Stimulated activated CD8-positive, alpha-beta memory T cell treated with anti-CD3 and anti-CD28 coated beads, Interleukin-4, amount 100 ng/mL, for 1 hour (primary cell): ENCODE measurements at regions not wholly inside any gene's neighbourhood (a gene's known extent, or its start where the extent isn't known, plus 50 kb on each side); places are given as distances from the start of the nearest gene placed in this dataset.

Experiments
- DNase-seq, 2 donors: peaks; one replicate each; pipeline ENCODE4 v3.0.0-alpha.2; 2020; ENCODE audit warnings: low read depth in 2 of 2, low spot score in 1 of 2

DNA sequence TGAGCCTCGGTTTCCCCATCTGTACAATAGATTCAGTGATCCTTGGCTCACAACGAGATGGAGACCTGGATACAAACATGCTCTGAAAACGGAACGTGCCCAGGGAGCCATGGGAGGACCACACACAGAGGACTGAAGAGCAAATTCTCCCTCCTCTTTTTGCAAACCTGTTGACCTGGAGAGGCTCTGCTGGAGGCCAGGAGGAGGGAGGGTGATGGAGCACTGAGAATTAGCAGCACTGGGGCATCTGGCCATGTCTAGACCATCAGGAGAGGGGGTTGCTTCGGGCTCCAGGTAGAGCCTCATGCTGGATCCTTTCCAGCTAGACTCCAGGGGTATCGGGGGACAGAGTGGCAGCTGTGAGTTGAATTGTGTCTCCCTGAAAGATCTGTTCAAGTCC, 97.4 kb upstream of the GPR26 start:
- DNase-seq = no peak

DNA sequence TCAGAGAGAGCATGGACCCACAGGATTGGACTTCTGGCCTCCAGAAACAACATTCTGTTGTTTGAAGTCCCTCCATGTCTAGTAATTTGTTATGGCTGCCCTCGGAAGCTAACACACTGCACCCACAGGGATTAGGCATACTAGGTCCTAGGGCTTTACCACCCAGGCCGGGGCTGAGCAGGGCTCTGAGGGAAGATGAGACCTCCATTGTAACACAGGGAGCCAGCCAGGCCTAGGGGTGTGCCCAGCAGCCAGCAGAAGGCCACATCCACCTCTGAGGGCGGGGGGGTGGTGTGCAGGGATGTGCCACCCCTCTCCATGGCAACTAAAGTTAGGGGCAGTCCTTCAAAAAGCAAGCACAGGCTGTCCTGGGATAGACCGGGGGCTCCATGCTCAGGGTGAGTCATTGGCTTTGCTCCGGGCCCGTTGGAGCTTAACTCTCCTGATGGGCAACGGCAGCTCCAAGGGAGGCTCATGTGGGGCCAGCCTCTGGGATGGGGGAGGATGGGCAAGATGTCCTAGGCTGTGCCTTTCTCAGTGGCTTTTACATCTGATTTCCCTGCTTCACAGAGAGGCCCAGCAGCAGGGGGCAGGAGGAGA, 96.6 kb upstream of the GPR26 start:
- no peak for DNase-seq

DNA sequence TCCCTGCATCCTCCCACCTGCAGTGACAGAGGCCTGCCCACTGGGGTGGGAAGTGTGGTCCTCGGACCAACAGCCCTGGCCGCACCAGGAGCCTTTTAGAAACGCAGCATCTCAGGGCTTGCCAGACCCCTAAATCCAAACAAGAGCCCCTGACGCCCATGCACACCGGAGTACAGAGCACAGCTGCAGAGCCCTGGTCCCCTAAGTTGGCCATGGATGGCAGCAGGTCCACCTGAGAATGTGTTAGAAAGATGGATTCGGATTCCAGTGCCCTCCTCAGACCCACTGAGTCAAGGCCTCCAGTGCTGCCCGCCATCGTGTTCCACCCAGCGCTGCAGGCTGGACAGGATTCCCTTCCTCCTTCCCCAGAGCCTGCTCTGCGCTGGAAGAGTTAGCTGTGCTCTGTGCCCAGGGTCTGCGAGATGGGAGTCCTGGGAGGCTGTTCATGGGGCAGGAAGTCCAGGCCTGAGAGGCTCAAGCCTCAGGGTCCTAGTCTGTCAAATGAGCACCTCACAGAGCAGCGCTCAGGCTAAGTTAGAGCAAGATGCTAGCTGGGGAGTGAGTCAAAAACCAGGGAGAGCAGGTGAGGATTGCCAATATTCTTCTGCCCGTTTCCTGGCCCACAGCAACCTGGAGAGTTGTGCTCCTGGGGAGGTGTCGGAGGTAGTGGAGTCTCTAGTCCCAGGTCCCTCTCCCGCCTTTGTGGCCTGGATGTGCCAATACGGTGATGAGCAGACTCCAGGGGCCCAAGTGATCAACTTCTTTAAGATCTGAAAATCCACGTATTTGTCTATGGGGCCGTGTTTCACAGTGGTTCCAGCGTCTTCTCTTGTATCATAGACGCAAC, 95.9 kb upstream of the GPR26 start:
- DNase-seq = no peak

DNA sequence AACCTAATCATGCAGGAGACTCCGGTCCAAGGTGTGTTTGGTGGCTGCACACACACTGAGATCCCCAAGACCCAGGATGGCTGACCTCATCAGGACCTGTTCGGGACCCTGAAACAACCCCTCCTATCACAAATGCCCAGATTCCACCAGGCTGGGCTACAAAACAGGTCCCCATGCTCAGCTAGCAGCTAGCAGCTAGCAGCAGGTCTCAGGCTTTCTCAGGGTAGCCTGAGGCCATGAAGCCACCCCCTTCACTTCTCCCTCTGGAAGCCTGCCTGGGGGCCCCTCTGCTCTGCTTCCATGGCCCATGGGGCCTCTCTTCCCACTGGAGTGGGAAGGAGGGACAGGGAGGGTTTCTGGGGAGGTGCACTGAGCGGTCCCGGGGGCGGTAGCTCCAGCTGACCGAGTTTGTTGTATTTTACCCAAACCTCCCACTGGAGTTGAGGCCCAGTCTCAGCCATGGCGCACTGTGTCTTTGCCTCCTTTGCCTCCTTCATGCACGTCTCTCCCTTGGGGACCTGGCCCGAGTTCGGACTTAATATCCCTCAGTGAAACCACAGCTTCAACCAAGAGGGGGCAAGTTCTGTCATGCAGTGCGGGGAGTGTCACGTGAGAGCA, 95.1 kb upstream of the GPR26 start:
- no peak for DNase-seq

DNA sequence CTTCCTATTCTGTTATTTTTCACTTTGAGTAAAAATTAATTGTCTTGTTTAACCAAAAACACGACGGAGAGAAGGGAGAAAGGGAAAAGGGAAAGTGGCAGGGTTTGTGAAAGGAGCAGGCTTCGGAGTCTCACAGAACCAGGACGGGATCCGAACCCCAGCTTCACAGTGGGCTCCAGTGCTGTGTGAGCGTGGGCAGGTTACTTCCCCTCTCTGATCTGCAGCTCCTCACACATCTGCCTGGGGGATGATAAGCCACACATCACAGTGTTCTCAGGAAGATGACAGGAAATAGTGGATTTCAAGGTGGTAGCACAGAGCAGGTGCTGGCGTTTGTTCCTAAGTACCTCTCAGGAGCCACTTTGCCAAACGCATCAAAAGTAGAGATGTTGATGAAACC, 94.2 kb upstream of the GPR26 start:
- no peak for DNase-seq

DNA sequence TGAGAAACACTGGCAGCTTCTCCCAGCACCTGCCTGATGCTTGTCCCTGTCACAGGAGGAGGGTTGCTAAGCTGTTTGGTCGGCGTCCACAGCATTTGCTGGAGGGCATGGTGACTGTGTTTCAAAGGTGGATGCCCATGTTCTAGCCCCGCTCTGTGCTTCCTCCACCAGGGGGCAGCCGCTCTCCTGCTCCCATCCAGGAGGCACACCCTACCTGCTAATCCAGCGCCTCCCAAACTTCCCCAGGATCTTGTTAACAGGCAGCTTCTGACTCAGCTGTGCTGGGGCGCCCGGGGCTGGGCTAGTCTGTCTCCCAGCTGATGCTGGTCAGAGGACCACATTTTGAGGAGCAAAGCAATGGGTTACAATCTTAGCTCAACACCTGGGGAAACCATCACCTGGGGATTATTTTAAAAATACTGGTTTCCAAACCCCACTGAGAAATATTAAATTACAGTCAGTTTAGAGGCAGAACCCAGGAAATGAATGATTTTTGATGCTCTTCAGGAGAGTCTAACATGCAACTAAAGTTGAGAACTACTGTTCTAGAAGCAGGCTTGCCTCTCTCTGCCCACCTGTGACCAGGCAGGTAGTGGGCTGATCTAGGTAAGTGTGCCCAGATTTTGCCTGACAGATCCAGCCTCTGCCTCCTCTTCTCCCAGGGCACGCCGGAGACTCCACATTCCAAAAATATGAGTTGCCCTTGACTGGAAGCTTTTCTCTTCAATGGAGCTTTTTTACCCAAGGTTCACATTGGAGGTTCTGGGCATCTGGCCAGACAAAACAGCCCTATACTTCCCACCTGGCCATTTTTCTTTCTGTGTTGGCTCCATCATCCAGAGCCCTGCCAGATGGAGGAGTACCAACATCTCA, 92.7 kb upstream of the GPR26 start:
- DNase-seq = no peak

DNA sequence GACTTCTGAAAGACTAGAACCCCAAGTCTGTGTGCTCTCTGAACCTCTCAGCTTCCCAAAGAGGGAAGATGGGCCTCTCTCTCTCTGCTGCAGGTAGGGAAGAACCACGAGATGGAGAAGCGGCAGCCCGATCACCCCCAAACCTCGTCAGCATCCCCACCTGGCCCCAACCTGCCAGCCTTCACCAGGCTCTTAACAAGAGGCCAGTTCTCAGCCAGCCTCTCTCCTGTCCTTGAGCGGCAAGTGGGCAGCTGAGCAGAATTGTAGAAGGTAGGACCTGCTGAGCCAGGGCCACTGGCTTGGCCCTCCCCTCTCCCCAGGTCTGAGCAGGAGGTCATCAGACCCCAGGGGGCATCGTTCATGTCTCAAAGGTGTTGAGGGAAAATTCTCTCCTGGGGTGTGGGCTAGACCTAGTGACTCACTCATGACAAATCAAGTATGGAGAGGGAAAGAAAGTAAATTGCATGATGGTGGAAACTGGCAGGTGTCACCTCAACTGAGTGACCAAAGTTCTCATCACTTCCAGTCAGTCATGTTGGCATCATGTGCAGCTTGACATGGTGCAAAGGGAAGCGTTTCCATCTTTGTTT, 92.0 kb upstream of the GPR26 start:
- DNase-seq = no peak

DNA sequence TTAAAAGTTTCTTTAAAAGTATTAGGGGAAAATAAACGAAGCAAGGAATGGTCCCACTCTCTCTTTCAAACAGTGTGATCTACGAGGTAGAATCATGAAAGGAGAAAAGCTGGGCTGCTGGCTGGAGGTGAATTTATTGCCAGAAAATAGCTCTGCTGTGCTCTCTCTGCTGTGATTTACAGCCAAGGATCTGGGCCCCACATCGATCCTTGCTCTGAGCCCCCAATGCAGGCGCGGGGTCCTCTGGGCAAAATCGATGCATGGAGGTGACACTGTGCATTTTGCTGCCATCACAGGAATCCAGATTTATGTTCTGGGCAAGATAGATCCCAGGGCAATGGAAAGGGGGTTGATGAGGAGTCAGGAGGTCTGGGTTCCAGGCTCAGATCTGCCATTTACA, 91.0 kb upstream of the GPR26 start:
- DNase-seq = no peak

DNA sequence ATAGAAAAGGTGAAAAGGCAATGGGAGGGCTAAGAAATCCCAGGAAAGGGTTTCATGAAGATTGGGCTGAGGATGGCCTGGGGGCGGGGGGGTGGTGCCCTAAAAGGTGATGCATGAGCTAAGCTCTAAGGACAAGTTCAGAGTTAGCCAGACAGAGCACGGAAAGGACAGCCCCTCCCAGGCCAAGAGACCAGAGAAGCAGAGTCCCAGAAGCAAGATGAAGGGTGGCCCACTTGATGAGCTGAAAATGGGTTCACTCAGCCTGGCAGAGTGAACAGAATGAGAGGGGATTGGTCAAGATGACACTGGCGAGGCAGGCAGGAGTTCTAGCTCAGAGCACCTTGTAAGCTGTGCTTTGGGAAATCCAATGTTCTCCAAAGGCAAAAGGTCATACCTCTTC, 89.4 kb upstream of the GPR26 start:
- DNase-seq = no peak

DNA sequence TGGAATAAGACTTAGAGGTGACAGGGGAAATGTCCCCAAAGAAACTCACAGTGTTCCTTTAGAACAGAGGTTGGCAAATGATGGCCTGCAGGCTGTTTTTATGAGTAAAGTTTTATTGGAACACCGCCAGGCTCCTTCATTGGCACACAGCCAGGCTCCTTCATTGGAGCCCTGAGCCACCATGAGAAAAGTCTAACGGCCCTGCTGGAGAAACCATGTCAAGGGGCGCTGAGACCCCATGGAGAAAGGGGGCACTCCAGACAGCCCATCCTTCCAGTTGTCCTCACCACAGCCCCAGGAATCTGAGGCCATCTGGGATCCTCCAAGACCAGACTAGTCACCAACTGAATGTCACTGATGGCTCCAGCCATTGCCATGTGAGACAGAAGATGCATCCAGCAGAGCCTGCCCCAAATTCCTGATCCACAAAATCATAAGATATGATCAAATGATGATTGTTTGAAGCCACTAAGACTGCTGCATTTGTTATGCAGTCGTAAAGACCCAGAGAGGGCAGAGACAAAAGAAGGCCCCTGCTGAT, 88.2 kb upstream of the GPR26 start:
- DNase-seq = no peak

DNA sequence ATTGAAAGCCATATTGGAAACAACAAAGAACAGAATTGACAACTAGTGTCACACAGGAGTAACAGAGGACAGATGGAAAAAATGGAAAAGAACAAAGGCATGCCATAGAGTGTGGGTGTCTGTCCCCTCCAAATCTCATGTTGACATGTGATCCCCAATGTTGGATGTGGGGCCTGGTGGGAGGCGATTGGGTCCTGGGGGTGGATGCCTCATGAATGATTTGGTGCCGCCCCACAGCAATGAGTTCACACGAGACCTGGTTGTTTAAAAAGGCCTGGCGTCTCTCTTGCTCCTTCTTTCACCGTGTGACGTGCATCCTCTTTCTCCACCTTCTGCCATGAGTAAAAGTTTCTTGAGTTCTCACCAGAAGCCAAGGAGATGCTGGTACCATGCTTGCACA, 87.4 kb upstream of the GPR26 start:
- DNase-seq = no peak

DNA sequence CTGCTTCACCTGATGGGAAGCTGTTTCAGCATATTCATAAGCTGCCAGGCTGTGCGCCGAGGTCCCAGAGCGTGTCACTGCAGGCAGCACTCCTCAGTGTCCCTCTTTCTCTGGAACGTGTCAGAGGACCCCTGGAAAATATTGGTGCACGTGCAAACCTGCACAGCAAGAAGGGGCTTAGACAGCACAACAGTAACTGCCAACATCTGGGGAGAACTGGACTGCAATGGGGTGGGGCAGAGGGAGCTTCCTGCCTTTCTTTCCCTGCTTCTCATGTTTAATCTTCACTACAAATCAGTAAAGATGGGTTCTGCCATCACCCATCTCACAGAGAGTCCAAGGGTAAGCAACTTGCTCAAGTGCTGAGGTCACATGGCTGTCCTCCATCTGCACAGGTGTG, 86.5 kb upstream of the GPR26 start:
- no peak for DNase-seq

DNA sequence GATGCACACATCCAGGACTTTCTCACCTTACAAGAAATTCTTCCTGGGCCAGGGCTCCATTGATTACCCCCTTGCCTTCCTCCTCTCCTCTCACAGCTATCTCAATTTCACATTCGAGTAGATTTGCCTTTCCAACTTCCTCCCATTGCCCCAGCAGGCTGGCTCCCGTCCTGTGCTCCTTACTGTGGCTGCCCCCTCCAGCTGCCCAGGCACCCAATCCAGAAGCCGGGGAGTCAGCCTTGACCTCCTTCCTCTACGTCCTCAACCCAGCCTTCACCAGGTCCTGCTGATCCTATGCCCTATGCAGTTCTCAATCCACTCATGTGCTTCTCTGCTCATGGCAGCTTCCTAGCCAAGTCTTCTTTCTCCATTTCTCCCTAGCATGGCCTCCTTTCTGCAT, 85.7 kb upstream of the GPR26 start:
- DNase-seq = no peak

DNA sequence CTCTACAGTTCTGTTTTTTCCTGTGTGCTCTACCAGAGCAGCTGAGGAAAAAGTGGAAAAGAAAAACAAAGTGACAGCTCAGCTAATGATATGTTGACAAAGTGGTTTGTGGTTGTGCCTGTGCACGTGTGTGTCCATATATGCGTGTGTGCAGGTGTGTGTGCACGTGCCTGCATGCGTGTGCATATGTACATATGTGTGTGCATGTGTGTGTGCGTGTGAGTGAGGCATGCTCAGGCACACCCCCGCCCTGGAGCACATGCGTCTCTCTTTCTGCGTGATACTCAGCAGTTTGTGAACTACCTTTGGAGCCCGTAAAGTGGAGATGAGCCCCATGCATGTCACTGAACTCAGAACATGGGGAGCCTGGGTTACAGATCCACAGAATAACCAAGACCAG, 84.5 kb upstream of the GPR26 start:
- no peak for DNase-seq

DNA sequence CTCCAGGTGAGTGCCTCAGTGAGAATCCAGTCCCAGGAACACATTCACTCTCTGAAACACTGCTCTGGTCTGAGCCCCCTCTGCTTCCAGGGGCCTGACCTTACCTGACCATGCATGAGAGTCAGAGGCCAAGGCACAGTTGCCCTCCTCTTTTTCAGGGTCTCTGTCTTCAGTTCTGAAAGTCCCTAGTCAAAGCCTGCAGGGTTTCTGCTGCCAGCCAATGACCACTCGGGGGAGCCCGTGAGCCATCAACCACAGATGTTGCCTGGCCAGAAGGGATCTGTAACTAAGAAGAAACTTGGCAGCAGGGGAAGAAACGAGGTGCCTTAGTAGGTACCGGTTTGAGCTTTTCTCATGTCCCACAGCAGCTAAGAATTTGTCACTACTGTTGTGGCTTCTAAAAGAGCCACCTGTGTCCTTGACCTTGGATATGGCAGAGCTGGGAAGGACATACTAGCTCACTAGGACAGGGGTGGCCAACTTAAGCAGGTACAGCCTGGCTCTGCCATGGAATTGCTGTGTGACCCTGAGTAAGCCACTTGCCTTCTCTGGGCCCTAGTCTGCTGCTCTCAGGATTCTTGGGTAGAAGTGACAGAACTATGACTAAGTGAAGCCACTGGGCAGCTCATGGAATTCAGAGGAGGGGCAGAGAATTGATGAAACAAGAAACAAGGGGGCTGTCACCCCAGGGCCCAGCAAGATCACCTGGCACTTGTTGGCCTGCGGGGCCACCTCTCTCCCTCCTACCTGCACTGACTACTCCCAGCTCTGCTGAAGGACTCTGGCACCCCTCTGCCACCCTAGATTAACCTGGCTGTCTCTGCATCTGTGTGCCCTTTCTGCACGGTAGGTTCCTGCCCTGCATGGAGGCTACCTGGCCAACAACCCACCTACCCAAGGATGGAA, 83.8 kb upstream of the GPR26 start:
- peak in 1 of 2 donors; percentile 31 for DNase-seq

DNA sequence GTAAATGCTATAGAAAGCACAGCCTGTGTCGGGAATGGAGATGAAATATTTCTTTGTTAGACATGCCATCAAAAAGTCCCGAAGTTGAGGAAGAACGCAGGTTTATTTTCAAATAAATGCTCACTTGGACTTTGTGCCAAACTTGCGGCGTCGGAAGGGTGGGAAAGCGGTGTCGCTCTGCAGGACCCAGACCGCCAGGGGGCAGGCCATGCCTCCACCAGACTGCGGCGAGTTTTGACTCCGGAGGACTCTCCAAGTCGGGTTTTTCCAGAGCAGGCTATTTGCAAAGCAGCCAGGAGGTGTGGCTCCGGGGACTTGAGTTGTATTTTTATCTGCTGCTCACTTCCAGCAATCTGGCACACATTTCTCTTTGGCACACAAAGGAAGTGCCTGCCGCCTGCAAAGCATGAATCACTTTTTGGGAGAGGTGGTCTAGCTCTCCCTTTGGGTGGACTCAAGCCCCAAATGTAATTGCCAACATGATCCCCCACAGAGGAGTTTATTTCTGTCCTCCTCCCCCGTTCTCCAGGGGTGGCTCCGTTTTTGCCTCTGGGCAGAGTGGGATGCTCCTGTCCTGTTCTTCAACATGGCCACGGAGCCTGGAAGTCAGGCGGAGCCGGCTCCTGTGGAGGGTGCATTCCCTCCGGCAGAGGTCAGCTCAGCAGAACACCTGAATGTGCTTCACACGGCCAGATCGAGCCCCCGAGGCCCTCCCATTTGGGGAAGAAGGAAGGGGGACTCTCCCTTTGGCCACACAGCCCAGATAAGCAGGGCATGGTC, 82.3 kb upstream of the GPR26 start:
- DNase-seq = no peak

DNA sequence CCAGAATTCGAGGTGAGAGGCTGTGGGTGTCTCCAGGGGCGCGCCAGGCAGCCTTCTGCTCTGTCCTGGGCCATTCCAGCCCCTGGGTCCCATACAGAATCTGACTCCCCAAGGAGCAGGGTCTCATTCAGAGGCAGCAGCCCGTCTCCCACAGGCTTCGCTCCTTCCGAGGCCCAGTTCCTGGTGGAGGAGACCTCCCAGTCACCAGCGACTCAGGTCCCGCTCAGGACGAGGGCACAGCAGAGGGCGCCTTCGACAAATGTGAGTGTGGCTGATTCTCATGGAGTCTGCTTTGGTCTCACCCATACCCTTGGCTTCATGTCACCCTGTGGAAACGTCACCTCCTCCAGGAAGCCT, 81.8 kb upstream of the GPR26 start:
- no peak for DNase-seq

DNA sequence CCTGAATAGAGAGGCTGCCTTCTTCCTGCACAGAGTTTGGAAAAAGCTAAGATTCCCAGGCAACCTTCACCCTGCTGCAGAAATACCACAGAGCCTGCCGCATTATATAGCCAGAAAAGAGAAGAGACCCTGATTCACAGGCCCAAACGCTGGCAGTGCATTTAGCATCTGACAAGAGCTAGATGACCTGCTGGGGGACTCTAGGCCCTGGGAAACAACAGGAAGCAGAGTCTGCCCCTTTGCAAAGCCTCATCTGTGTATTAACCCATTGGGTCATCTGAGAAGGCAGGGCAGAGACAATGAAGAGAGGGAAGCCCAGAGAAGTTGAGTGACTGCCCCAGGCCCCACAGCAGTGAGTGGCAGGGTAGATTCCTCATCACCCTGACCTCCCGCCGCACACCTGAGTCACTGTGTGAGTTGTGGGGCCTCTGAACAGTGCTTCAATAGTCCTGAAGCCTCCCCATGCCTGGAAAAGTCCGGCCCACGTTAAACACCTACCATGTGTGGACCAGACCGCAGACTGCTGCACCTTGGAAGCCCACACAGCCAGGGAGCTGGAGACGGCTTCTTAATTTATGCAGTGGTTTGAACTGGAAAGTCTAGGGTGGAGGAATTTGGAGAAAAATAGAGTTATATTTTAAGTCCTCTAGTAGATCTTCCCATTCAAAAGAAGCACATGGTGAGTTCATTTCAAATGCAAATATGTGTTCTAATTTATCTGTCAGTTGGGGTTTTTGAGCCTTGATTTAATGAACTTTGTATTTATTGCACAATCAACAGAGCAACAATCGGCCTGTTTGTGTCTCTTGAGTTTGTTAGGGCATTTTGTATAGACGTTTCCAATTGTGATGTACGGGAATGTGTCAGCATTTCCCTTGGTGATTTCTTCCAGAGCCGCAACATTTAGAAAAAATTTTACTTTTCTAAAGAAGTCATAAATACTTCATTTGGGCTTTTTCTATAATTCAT, 80.4 kb upstream of the GPR26 start:
- no peak for DNase-seq
